ENCODE measurements at regions not wholly inside any gene's neighbourhood (a gene's known extent, or its start where the extent isn't known, plus 50 kb on each side); places are given as distances from the start of the nearest gene placed in this dataset.

DNA sequence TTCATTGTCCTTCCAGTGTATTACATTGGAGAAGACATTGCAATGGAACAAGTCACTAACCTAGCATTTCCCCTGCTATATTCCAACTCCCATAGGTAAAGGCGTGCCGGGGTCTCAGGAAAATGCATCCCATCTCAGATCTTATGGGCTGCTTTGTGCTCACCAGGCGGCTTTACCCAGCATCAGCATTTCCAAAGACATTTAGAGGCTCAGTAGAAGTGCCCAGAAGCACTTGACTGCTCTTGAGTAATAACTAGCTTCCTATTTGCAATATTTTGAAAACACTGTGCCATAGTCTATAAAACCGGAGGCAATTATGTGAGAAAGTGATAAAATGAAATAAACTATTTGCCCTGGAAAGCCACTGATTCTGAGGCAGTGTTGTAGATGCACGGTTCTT, 415.0 kb upstream of the NPVF start:
- TF ChIP-seq POLR2AphosphoS5 (IDR thresholded peaks at IDR 0.05), result no peak
- TF ChIP-seq, protein P1, sequence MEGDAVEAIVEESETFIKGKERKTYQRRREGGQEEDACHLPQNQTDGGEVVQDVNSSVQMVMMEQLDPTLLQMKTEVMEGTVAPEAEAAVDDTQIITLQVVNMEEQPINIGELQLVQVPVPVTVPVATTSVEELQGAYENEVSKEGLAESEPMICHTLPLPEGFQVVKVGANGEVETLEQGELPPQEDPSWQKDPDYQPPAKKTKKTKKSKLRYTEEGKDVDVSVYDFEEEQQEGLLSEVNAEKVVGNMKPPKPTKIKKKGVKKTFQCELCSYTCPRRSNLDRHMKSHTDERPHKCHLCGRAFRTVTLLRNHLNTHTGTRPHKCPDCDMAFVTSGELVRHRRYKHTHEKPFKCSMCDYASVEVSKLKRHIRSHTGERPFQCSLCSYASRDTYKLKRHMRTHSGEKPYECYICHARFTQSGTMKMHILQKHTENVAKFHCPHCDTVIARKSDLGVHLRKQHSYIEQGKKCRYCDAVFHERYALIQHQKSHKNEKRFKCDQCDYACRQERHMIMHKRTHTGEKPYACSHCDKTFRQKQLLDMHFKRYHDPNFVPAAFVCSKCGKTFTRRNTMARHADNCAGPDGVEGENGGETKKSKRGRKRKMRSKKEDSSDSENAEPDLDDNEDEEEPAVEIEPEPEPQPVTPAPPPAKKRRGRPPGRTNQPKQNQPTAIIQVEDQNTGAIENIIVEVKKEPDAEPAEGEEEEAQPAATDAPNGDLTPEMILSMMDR (IDR thresholded peaks at IDR 0.05), result no peak

All from breast epithelium (tissue), 3 donors.